ENCODE measurements at regions not wholly inside any gene's neighbourhood (a gene's known extent, or its start where the extent isn't known, plus 50 kb on each side); places are given as distances from the start of the nearest gene placed in this dataset.

DNA sequence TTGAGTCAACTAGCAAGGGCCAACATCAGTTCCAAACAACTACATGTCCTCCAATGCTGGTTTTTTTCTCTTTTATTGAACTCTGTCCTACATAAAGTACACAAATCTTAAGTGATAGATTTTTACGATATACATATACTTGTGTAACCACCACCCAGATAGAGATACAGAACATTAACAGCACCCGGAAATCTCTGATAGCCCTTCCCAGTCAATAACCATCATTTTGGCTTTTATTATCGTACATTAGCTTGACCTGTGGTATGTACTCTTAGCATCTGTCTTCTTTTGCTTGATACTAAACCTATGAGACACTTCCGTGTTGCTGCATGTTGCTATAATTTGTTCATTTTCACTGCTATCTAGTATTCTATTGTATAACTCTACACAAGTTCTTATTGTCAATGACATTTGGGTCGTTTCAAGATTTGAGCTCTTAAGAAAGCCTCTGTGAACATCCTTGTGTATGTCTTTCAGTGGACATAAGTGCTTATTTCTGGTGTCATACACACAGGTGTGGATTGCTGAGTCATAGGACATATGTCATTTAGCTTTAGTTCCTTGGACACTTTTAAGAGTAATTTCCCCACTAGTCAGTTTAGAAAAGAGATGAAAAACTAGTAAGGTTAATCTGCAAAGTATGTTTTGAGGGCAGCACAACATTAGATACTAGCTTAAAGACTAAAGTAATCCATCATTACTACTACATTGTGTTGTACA, 111.1 kb downstream of the PRLHR start:
- no peak for TF ChIP-seq CTCF (IDR thresholded peaks at IDR 0.05)
- no peak for TF ChIP-seq POLR2A (IDR thresholded peaks at IDR 0.05)
- no peak for TF ChIP-seq POLR2AphosphoS5 (IDR thresholded peaks at IDR 0.05)
